Panc1 (cell line): ENCODE measurements at regions not wholly inside any gene's neighbourhood (a gene's known extent, or its start where the extent isn't known, plus 50 kb on each side); places are given as distances from the start of the nearest gene placed in this dataset.

ENCODE experiments used
- CTCF ChIP-seq: fragments of 450-650 bp; IDR thresholded peaks from 2 replicates; pipeline ENCODE4 v1.5.1; 2017; ENCODE audit warnings: mild to moderate bottlenecking
- REST ChIP-seq, 2 experiments: IDR thresholded peaks; 2 replicates each; pipeline ENCODE4 v1.6.1; 2011 to 2012; ENCODE audit warnings: low read depth in 2 of 2, control low read depth in 1 of 2, low read length in 1 of 2, mild to moderate bottlenecking in 1 of 2, moderate library complexity in 1 of 2; ENCODE audit not compliant: insufficient read depth in 1 of 2

- TF ChIP-seq CTCF (no peak), REST (IDR thresholded peaks at IDR 0.05; ENCODE audit: insufficient read depth in 1 of 2, low read depth in 2 of 2, low read length in 1 of 2) (no peak)
These were observed 282.9 kb upstream of the RGPD4 start for GRCh38 chr2:107543793-107544192.
